Keratinocyte (primary cell): ENCODE measurements at regions not wholly inside any gene's neighbourhood (a gene's known extent, or its start where the extent isn't known, plus 50 kb on each side); places are given as distances from the start of the nearest gene placed in this dataset.

ENCODE experiments used
- DNase-seq: peaks from one replicate; pipeline ENCODE4 v3.0.0-alpha.2; 2011; ENCODE audit warnings: low read depth, missing footprints, low spot score
- FAIRE-seq: peaks from 2 replicates; lab custom pipeline; 2011; peaks lifted over from hg19 to GRCh38; lab: Jason Lieb, UNC
- H2AFZ ChIP-seq: 2 replicates; pipeline ENCODE4 v1.6.0; 2012; ENCODE audit warnings: low read length, control low read depth, inconsistent platforms; ENCODE audit not compliant: control insufficient read depth
- H3K27ac ChIP-seq: 2 replicates; pipeline ENCODE4 v1.5.1; 2011; ENCODE audit warnings: low read length; ENCODE audit not compliant: control insufficient read depth, insufficient read depth
- H3K27me3 ChIP-seq: 3 replicates; pipeline ENCODE4 v1.6.0; 2011; ENCODE audit warnings: low read length; ENCODE audit not compliant: control insufficient read depth, insufficient read depth; ENCODE audit errors: extremely low read depth
- H3K36me3 ChIP-seq, 2 experiments: 2 replicates in 1 of 2; 3 replicates in 1 of 2; pipeline ENCODE4 v1.5.1; 2011; ENCODE audit warnings: low read length in 2 of 2, mild to moderate bottlenecking in 1 of 2; ENCODE audit not compliant: control insufficient read depth in 2 of 2, insufficient read depth in 2 of 2; ENCODE audit errors: extremely low read depth in 1 of 2
- H3K4me1 ChIP-seq: 3 replicates; pipeline ENCODE4 v1.5.1; 2011; ENCODE audit warnings: low read length; ENCODE audit not compliant: control insufficient read depth, insufficient read depth; ENCODE audit errors: extremely low read depth
- H3K4me2 ChIP-seq: 3 replicates; pipeline ENCODE4 v1.6.0; 2011; ENCODE audit warnings: low read depth, low read length; ENCODE audit not compliant: control insufficient read depth, insufficient read depth; ENCODE audit errors: extremely low read depth
- H3K4me3 ChIP-seq, 3 experiments: fragments of 200-600 bp in 1 of 3; sonication (generic) in 1 of 3; 2 replicates in 2 of 3; 3 replicates in 1 of 3; pipeline ENCODE4 v1.5.1; 2011 to 2016; ENCODE audit warnings: low read length in 3 of 3, mild to moderate bottlenecking in 3 of 3, control low read depth in 2 of 3, inconsistent platforms in 1 of 3, low read depth in 1 of 3, mixed read lengths in 1 of 3, mixed run types in 1 of 3, moderate library complexity in 1 of 3; ENCODE audit not compliant: control insufficient read depth in 2 of 3, insufficient read depth in 2 of 3; ENCODE audit errors: extremely low read depth in 1 of 3
- H3K79me2 ChIP-seq: 2 replicates; pipeline ENCODE4 v1.6.0; 2012; ENCODE audit warnings: low read length; ENCODE audit not compliant: control insufficient read depth, insufficient read depth
- H3K9ac ChIP-seq: 3 replicates; pipeline ENCODE4 v1.6.0; 2011; ENCODE audit warnings: low read length; ENCODE audit not compliant: control insufficient read depth, insufficient read depth; ENCODE audit errors: extremely low read depth
- H3K9me1 ChIP-seq: 3 replicates; pipeline ENCODE4 v1.6.0; 2011; ENCODE audit warnings: low read length; ENCODE audit not compliant: control insufficient read depth, insufficient read depth; ENCODE audit errors: extremely low read depth
- H3K9me3 ChIP-seq: 2 replicates; pipeline ENCODE4 v1.5.1; 2012; ENCODE audit warnings: low read depth, low read length; ENCODE audit not compliant: control insufficient read depth
- H4K20me1 ChIP-seq: 3 replicates; pipeline ENCODE4 v1.6.0; 2011; ENCODE audit warnings: low read length; ENCODE audit not compliant: control insufficient read depth, insufficient read depth; ENCODE audit errors: extremely low read depth
- CTCF ChIP-seq, 3 experiments: IDR thresholded peaks in 1 of 3; conservative IDR thresholded peaks in 1 of 3; optimal IDR thresholded peaks in 1 of 3; 2 replicates in 2 of 3; 3 replicates in 1 of 3; pipeline versions ENCODE3 to v1.5.1; 2011; ENCODE audit warnings: low read length in 3 of 3, mild to moderate bottlenecking in 3 of 3, moderate library complexity in 2 of 3, control low read depth in 1 of 3, inconsistent platforms in 1 of 3; ENCODE audit not compliant: insufficient read depth in 2 of 3; ENCODE audit errors: extremely low read depth in 1 of 3
- EZH2 ChIP-seq: IDR thresholded peaks from one replicate; pipeline ENCODE4 v1.6.1; 2012; ENCODE audit warnings: inconsistent platforms, mild to moderate bottlenecking, low read length, moderate library complexity
- dilution Hi-C: fragments of 300-500 bp; cut with MboI; formaldehyde crosslinking; loops from one replicate; pipeline ENCODE4 v1.7.0; 2020; ENCODE audit warnings: low sequenced_read_pairs; ENCODE audit not compliant: extremely low pct_ligation_motif_present

GRCh38 chr2:57549642-57550102, 496.9 kb upstream of the VRK2 start:
- Histone ChIP-seq H3K27ac (no peak overlapping the region), H2AFZ (no peak overlapping the region), H3K9me3 (no peaks in the 10 kb centered on the region), H3K79me2 (no peaks in the 10 kb centered on the region), H3K4me1 (no peaks in the 10 kb centered on the region), H3K9ac (no peak overlapping the region), H3K4me3 (no peak overlapping the region), H3K36me3 (no peaks in the 10 kb centered on the region), H3K4me2 (no peak overlapping the region), H4K20me1 (no peaks in the 10 kb centered on the region), H3K27me3 (no peaks in the 10 kb centered on the region), H3K9me1 (no peaks in the 10 kb centered on the region)
- dilution Hi-C loops = no loop called here
- DNase-seq = no peak
- FAIRE-seq = no peak
- TF ChIP-seq CTCF (optimal IDR thresholded peaks at IDR 0.05 in 1 of 3, IDR thresholded peaks at IDR 0.05 in 1 of 3, conservative IDR thresholded peaks at IDR 0.05 in 1 of 3; ENCODE audit: extremely low read depth in 1 of 3, insufficient read depth in 2 of 3, low read length in 3 of 3) (peak in 2 of 3 experiments; percentile 36 to 48), EZH2 (no peak)

GRCh38 chr2:57550912-57551311, 495.7 kb upstream of the VRK2 start:
- DNase-seq (no peak), FAIRE-seq (no peak)
- Histone ChIP-seq H3K79me2 (no peaks in the 10 kb centered on the region), H3K27me3 (no peaks in the 10 kb centered on the region), H3K9ac (no peak overlapping the region), H3K9me1 (no peaks in the 10 kb centered on the region), H2AFZ (no peak overlapping the region), H3K9me3 (no peaks in the 10 kb centered on the region), H4K20me1 (no peaks in the 10 kb centered on the region), H3K36me3 (no peaks in the 10 kb centered on the region), H3K4me1 (no peaks in the 10 kb centered on the region), H3K4me2 (no peak overlapping the region), H3K27ac (no peak overlapping the region), H3K4me3 (no peak overlapping the region)
- TF ChIP-seq CTCF (optimal IDR thresholded peaks at IDR 0.05 in 1 of 3, IDR thresholded peaks at IDR 0.05 in 1 of 3, conservative IDR thresholded peaks at IDR 0.05 in 1 of 3; ENCODE audit: extremely low read depth in 1 of 3, insufficient read depth in 2 of 3, low read length in 3 of 3) (no peak), EZH2 (no peak)
- dilution Hi-C loops = no loop called here
